ENCODE measurements at regions not wholly inside any gene's neighbourhood (a gene's known extent, or its start where the extent isn't known, plus 50 kb on each side); places are given as distances from the start of the nearest gene placed in this dataset.

DNA sequence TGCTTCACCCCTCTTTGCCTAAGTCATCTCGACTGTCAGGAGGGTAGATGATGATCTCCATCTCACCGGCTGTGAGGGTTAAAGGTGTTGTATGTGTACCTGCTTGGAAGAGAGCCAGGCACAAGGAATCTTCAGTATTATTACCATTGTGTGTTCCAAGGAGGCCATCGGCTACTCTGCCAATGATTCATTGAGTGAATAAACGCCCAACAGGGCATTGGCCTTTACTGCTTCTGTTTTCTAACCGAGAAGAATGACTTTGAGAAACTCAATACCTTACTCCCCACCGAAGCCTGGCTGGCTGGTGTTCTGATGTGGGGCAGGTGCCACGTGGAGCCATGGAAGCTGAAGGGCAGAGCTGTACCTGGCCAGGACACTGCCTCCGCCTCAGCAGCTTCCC is 228.8 kb downstream of the SNX18 start:
- Histone ChIP-seq H3K4me3 (ENCODE audit: low read depth in 1 of 2, low read length in 2 of 2) (no peak overlapping the region), H3K4me1 (ENCODE audit: insufficient read depth, low read length) (peaks cover 6% of the 10 kb centered on the region), H3K27ac (ENCODE audit: low read depth, low read length) (no peak overlapping the region)

GRCh38 chr5:54745599-54745998 is 228.0 kb downstream of the SNX18 start:
- Histone ChIP-seq H3K9ac (ENCODE audit: low read length) (no peak overlapping the region), H3K27ac (ENCODE audit: low read depth, low read length) (no peak overlapping the region), H3K36me3 (ENCODE audit: insufficient read depth, low read length) (no peaks in the 10 kb centered on the region), H3K27me3 (ENCODE audit: control insufficient read depth in 1 of 2, insufficient read depth in 2 of 2, low read length in 2 of 2) (no peaks in the 10 kb centered on the region), H3K9me3 (ENCODE audit: low read length) (no peaks in the 10 kb centered on the region), H3K4me3 (ENCODE audit: low read depth in 1 of 2, low read length in 2 of 2) (no peak overlapping the region), H3K4me1 (ENCODE audit: insufficient read depth, low read length) (peaks cover 6% of the 10 kb centered on the region)

More for the DNA sequence above, 228.8 kb downstream of the SNX18 start:
- no peaks in the 10 kb centered on the region for H3K27me3 ChIP-seq (ENCODE audit: control insufficient read depth in 1 of 2, insufficient read depth in 2 of 2, low read length in 2 of 2)
- no peak overlapping the region for H3K9ac ChIP-seq (ENCODE audit: low read length)
- H3K36me3 ChIP-seq (ENCODE audit: insufficient read depth, low read length) = no peaks in the 10 kb centered on the region
- no peaks in the 10 kb centered on the region for H3K9me3 ChIP-seq (ENCODE audit: low read length)

- Histone ChIP-seq H3K9ac (ENCODE audit: low read length) (no peak overlapping the region), H3K4me3 (ENCODE audit: low read depth in 1 of 2, low read length in 2 of 2) (no peak overlapping the region), H3K27me3 (ENCODE audit: control insufficient read depth in 1 of 2, insufficient read depth in 2 of 2, low read length in 2 of 2) (no peaks in the 10 kb centered on the region), H3K36me3 (ENCODE audit: insufficient read depth, low read length) (no peaks in the 10 kb centered on the region), H3K27ac (ENCODE audit: low read depth, low read length) (no peak overlapping the region), H3K4me1 (ENCODE audit: insufficient read depth, low read length) (peaks cover 6% of the 10 kb centered on the region), H3K9me3 (ENCODE audit: low read length) (no peaks in the 10 kb centered on the region)
Measured at GRCh38 chr5:54743997-54744788, 226.6 kb downstream of the SNX18 start.

GRCh38 chr5:54743581-54743980 is 226.0 kb downstream of the SNX18 start:
- Histone ChIP-seq H3K36me3 (ENCODE audit: insufficient read depth, low read length) (no peaks in the 10 kb centered on the region), H3K27ac (ENCODE audit: low read depth, low read length) (no peak overlapping the region), H3K9ac (ENCODE audit: low read length) (no peak overlapping the region), H3K4me1 (ENCODE audit: insufficient read depth, low read length) (peaks cover 6% of the 10 kb centered on the region), H3K4me3 (ENCODE audit: low read depth in 1 of 2, low read length in 2 of 2) (no peak overlapping the region), H3K27me3 (ENCODE audit: control insufficient read depth in 1 of 2, insufficient read depth in 2 of 2, low read length in 2 of 2) (no peaks in the 10 kb centered on the region), H3K9me3 (ENCODE audit: low read length) (no peaks in the 10 kb centered on the region)

- Histone ChIP-seq H3K9me3 (ENCODE audit: low read length) (no peaks in the 10 kb centered on the region), H3K4me3 (ENCODE audit: low read depth in 1 of 2, low read length in 2 of 2) (no peak overlapping the region), H3K36me3 (ENCODE audit: insufficient read depth, low read length) (no peaks in the 10 kb centered on the region), H3K9ac (ENCODE audit: low read length) (no peak overlapping the region), H3K4me1 (ENCODE audit: insufficient read depth, low read length) (peaks cover 6% of the 10 kb centered on the region), H3K27me3 (ENCODE audit: control insufficient read depth in 1 of 2, insufficient read depth in 2 of 2, low read length in 2 of 2) (no peaks in the 10 kb centered on the region), H3K27ac (ENCODE audit: low read depth, low read length) (no peak overlapping the region)
Measured at GRCh38 chr5:54742417-54742891, 224.9 kb downstream of the SNX18 start.

DNA sequence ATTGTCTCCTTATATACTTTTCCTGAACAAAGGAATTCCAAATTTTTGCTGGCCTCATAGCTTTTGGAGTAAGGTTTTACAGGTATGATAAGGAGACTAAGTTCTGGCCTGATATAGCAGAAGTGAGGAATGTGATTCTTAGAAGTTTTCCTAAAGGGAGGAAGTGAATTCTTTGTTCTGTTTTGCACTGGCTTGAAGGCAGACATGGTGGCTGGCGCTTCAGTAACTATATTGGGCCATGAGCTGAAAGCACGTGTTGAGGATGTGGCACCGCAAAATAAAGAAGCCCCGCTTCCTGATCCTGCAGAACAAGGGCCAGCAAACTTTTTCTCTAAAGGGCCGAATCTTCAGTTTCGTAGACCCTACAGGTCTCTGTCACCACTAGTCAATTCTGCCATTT is 224.2 kb downstream of the SNX18 start:
- H3K9ac ChIP-seq (ENCODE audit: low read length) = no peak overlapping the region
- no peak overlapping the region for H3K4me3 ChIP-seq (ENCODE audit: low read depth in 1 of 2, low read length in 2 of 2)
- H3K27ac ChIP-seq (ENCODE audit: low read depth, low read length) = no peak overlapping the region
- H3K4me1 ChIP-seq (ENCODE audit: insufficient read depth, low read length) = peaks cover 6% of the 10 kb centered on the region
- H3K27me3 ChIP-seq (ENCODE audit: control insufficient read depth in 1 of 2, insufficient read depth in 2 of 2, low read length in 2 of 2) = no peaks in the 10 kb centered on the region
- H3K36me3 ChIP-seq (ENCODE audit: insufficient read depth, low read length) = no peaks in the 10 kb centered on the region
- no peaks in the 10 kb centered on the region for H3K9me3 ChIP-seq (ENCODE audit: low read length)

DNA sequence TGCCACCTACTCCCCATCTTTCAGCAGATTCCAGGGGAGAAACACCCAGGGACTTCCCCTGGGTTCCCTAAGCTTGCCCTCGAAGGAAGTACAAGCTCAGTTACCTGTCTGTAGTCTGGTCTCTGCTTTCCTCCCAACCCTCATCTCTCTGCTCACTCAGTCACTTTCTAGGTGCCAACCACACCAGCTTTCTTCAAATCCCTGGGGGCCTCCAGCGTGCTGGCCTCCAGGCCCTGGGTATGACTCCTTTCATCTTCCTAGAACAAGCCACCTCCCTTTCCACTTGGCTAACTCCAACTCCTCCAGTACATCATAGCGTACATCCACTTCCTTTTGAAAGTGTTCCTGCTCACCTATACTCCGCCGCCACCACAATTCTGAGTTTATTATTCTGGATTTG is 222.6 kb downstream of the SNX18 start:
- Histone ChIP-seq H3K27ac (ENCODE audit: low read depth, low read length) (no peak overlapping the region), H3K9me3 (ENCODE audit: low read length) (no peaks in the 10 kb centered on the region), H3K4me3 (ENCODE audit: low read depth in 1 of 2, low read length in 2 of 2) (no peak overlapping the region), H3K9ac (ENCODE audit: low read length) (no peak overlapping the region), H3K27me3 (ENCODE audit: control insufficient read depth in 1 of 2, insufficient read depth in 2 of 2, low read length in 2 of 2) (no peaks in the 10 kb centered on the region), H3K4me1 (ENCODE audit: insufficient read depth, low read length) (peaks cover 6% of the 10 kb centered on the region), H3K36me3 (ENCODE audit: insufficient read depth, low read length) (no peaks in the 10 kb centered on the region)

GRCh38 chr5:54739371-54739770 is 221.8 kb downstream of the SNX18 start:
- Histone ChIP-seq H3K27ac (ENCODE audit: low read depth, low read length) (no peak overlapping the region), H3K27me3 (ENCODE audit: control insufficient read depth in 1 of 2, insufficient read depth in 2 of 2, low read length in 2 of 2) (no peaks in the 10 kb centered on the region), H3K9me3 (ENCODE audit: low read length) (no peaks in the 10 kb centered on the region), H3K9ac (ENCODE audit: low read length) (no peak overlapping the region), H3K4me3 (ENCODE audit: low read depth in 1 of 2, low read length in 2 of 2) (no peak overlapping the region), H3K36me3 (ENCODE audit: insufficient read depth, low read length) (no peaks in the 10 kb centered on the region), H3K4me1 (ENCODE audit: insufficient read depth, low read length) (peaks cover 6% of the 10 kb centered on the region)

DNA sequence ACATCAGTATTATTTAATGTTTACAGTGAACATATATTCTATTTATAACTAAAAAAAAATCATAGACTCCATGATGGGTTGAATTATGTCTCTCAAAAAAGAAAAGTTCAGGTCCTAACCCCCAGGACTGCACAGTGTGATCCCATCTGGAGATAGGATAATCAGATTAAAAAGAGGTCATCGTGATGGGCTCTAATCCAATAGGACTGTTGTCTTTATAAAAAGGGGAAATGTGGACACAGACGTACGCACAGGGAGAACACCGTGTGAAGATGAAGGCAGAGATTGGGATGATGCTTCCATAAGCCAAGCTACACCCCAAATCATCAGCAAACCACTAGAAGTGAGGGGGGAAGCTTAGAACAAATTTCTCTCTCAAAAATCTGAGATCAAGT is 221.4 kb downstream of the SNX18 start:
- H3K4me1 ChIP-seq (ENCODE audit: insufficient read depth, low read length) = peaks cover 4% of the 10 kb centered on the region
- no peak overlapping the region for H3K4me3 ChIP-seq (ENCODE audit: low read depth in 1 of 2, low read length in 2 of 2)
- H3K27me3 ChIP-seq (ENCODE audit: control insufficient read depth in 1 of 2, insufficient read depth in 2 of 2, low read length in 2 of 2) = no peaks in the 10 kb centered on the region
- no peak overlapping the region for H3K27ac ChIP-seq (ENCODE audit: low read depth, low read length)
- no peaks in the 10 kb centered on the region for H3K36me3 ChIP-seq (ENCODE audit: insufficient read depth, low read length)
- no peak overlapping the region for H3K9ac ChIP-seq (ENCODE audit: low read length)
- no peaks in the 10 kb centered on the region for H3K9me3 ChIP-seq (ENCODE audit: low read length)

GRCh38 chr5:54738118-54738972 is 220.8 kb downstream of the SNX18 start:
- Histone ChIP-seq H3K27ac (ENCODE audit: low read depth, low read length) (no peak overlapping the region), H3K4me3 (ENCODE audit: low read depth in 1 of 2, low read length in 2 of 2) (no peak overlapping the region)

GRCh38 chr5:54736003-54736797 is 218.6 kb downstream of the SNX18 start:
- H3K4me1 ChIP-seq (ENCODE audit: insufficient read depth, low read length) = no peaks in the 10 kb centered on the region
- no peaks in the 10 kb centered on the region for H3K36me3 ChIP-seq (ENCODE audit: insufficient read depth, low read length)
- no peaks in the 10 kb centered on the region for H3K9me3 ChIP-seq (ENCODE audit: low read length)
- no peak overlapping the region for H3K4me3 ChIP-seq (ENCODE audit: low read depth in 1 of 2, low read length in 2 of 2)
- H3K9ac ChIP-seq (ENCODE audit: low read length) = no peak overlapping the region
- H3K27ac ChIP-seq (ENCODE audit: low read depth, low read length) = no peak overlapping the region
- H3K27me3 ChIP-seq (ENCODE audit: control insufficient read depth in 1 of 2, insufficient read depth in 2 of 2, low read length in 2 of 2) = no peaks in the 10 kb centered on the region

More at GRCh38 chr5:54738118-54738972, 220.8 kb downstream of the SNX18 start:
- no peak overlapping the region for H3K9ac ChIP-seq (ENCODE audit: low read length)
- no peaks in the 10 kb centered on the region for H3K9me3 ChIP-seq (ENCODE audit: low read length)
- no peaks in the 10 kb centered on the region for H3K27me3 ChIP-seq (ENCODE audit: control insufficient read depth in 1 of 2, insufficient read depth in 2 of 2, low read length in 2 of 2)
- no peaks in the 10 kb centered on the region for H3K4me1 ChIP-seq (ENCODE audit: insufficient read depth, low read length)
- H3K36me3 ChIP-seq (ENCODE audit: insufficient read depth, low read length) = no peaks in the 10 kb centered on the region

All from muscle layer of colon (tissue), 2 donors.